Kidney epithelial cell (primary cell): ENCODE measurements at regions not wholly inside any gene's neighbourhood (a gene's known extent, or its start where the extent isn't known, plus 50 kb on each side); places are given as distances from the start of the nearest gene placed in this dataset.
"Not testable (repeated sequence)": the region's sequence is repeated elsewhere in the genome, so short reads cannot be mapped to it uniquely, and the experiment has no call there.

Experiments used
- DNase-seq: peaks from one replicate; pipeline ENCODE4 v3.0.0-alpha.2; 2010; ENCODE audit warnings: low read depth
- H3K27me3 ChIP-seq: 2 replicates; pipeline ENCODE4 v1.6.0; 2011; ENCODE audit warnings: low read length; ENCODE audit not compliant: control insufficient read depth, insufficient read depth
- H3K36me3 ChIP-seq: 2 replicates; pipeline ENCODE4 v1.5.1; 2011; ENCODE audit warnings: low read length; ENCODE audit not compliant: control insufficient read depth, insufficient read depth
- H3K4me3 ChIP-seq: 2 replicates; pipeline ENCODE4 v1.5.1; 2011; ENCODE audit warnings: low read depth, mild to moderate bottlenecking, control low read depth, low read length
- CTCF ChIP-seq: IDR thresholded peaks from 2 replicates; pipeline ENCODE4 v1.5.1; 2011; ENCODE audit warnings: mild to moderate bottlenecking, moderate library complexity, low read length, control low read depth, inconsistent platforms; ENCODE audit not compliant: insufficient read depth, poor library complexity, severe bottlenecking

- no peak for DNase-seq
- no peak for TF ChIP-seq CTCF
- Histone ChIP-seq H3K27me3 (no peaks in the 10 kb centered on the region), H3K4me3 (no peak overlapping the region), H3K36me3 (no peaks in the 10 kb centered on the region)
These were observed 73.8 kb downstream of the SLC25A46 start for GRCh38 chr5:110812639-110813038.

- Histone ChIP-seq H3K4me3 (no peak overlapping the region), H3K27me3 (no peaks in the 10 kb centered on the region), H3K36me3 (no peaks in the 10 kb centered on the region)
- no peak for TF ChIP-seq CTCF
- DNase-seq, result no peak
These were observed 77.3 kb downstream of the SLC25A46 start for GRCh38 chr5:110815916-110816605.

GRCh38 chr5:110817459-110817858 lies 78.7 kb downstream of the SLC25A46 start:
- Histone ChIP-seq H3K4me3 (no peak overlapping the region), H3K27me3 (no peaks in the 10 kb centered on the region), H3K36me3 (no peaks in the 10 kb centered on the region)
- DNase-seq, result no peak
- TF ChIP-seq CTCF, result no peak

GRCh38 chr5:110823571-110823970 lies 84.8 kb downstream of the SLC25A46 start:
- H3K27me3 ChIP-seq, result no peaks in the 10 kb centered on the region
- no peak for DNase-seq
- TF ChIP-seq CTCF, result no peak
- H3K36me3 ChIP-seq, result no peaks in the 10 kb centered on the region
- no peak overlapping the region for H3K4me3 ChIP-seq

- H3K36me3 ChIP-seq, result no peaks in the 10 kb centered on the region
- no peak overlapping the region for H3K4me3 ChIP-seq
- TF ChIP-seq CTCF, result no peak
- H3K27me3 ChIP-seq, result no peaks in the 10 kb centered on the region
- DNase-seq, result no peak
These were observed 86.2 kb downstream of the SLC25A46 start for GRCh38 chr5:110824936-110825441.

- no peak for TF ChIP-seq CTCF
- Histone ChIP-seq H3K27me3 (no peaks in the 10 kb centered on the region), H3K4me3 (no peak overlapping the region), H3K36me3 (no peaks in the 10 kb centered on the region)
- no peak for DNase-seq
These were observed 93.9 kb downstream of the SLC25A46 start for GRCh38 chr5:110832683-110833082.

- not testable (repeated sequence) for DNase-seq, H3K27me3 ChIP-seq, H3K4me3 ChIP-seq, H3K36me3 ChIP-seq
These were observed 96.1 kb downstream of the SLC25A46 start for GRCh38 chr5:110834933-110835332.
